HG03066 (cell line): ENCODE measurements at regions not wholly inside any gene's neighbourhood (a gene's known extent, or its start where the extent isn't known, plus 50 kb on each side); places are given as distances from the start of the nearest gene placed in this dataset.
"Not testable (repeated sequence)": the region's sequence is repeated elsewhere in the genome, so short reads cannot be mapped to it uniquely, and the experiment has no call there.

Experiments used
- ATAC-seq: cut with Tn5 transposase; IDR thresholded peaks from one replicate; pipeline ENCODE4 v1.9.1; 2021; ENCODE audit warnings: low read depth; ENCODE audit not compliant: unreplicated experiment

- no peak for ATAC-seq
Observed at GRCh38 chrX:138011468-138011867, 445.5 kb downstream of the ZIC3 start.

DNA sequence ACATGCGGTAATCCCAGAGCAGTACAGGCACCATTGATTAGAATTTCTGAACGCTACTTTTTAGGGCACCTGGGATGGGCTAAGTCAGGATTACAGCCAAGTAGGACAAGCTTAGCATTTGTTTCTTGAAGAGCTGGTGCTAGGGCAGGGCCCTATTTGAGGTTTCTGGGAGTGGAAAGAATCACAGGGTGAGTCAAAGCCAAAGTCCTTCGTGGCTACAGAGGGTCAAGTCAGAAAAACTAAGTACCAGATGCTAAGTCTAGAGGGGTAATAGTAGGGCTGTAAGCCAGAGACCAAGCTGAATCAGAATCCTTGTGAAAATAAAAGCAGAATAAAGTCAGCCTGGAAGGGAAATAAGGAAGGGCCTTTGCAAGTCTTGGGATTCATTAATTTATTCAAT is 448.6 kb downstream of the ZIC3 start:
- ATAC-seq: no peak

DNA sequence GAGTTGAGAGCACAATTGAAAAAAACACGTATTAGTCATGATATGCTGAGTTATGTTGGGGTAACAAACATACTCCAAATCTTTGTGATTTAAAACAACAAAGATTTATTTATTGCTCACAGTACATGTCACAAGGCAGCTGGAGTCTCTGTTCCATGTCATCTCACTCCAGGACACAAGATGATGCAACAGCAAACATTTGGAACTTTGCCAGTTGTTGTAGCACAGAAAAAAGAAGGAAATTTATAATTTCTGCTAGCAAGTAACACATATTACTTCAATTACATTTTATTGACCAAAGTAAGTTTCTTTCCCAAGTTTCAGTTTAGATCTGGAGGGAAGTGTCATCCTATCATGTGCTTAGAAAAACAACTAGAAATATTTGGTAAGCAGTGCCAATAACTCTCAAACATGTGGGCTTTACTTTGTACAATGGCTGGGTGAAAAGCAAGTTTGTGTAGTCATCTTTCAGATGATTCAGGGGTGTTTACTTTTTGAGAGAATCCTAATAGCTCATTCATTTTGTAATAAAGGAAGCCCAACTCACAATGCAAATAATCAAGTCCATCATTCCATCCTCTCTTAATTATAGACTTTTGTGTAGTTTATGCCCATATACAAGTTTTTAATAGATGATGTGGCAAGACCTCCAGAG is 452.3 kb downstream of the ZIC3 start:
- ATAC-seq: no peak

DNA sequence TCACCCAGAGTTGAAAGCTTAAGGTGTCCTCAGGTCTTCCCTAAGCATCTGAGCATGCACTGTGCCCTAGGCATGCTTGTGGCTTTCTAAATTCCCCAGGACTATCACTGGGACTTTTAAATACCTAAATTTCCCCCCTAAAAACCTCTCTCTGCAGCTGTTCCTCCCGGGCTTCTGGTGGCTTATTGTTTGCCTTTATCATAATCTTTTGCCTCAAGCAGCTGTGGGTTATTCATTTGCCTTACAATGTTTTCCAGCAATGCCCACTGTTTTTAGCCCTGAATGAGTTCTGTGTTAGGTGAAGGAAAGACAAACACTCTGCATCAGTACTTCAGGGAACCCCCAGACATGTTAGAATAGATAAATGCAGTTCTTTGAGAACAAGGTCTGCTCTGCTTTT is 455.0 kb downstream of the ZIC3 start:
- ATAC-seq: no peak

GRCh38 chrX:138026211-138026610 is 460.3 kb downstream of the ZIC3 start:
- no peak for ATAC-seq

DNA sequence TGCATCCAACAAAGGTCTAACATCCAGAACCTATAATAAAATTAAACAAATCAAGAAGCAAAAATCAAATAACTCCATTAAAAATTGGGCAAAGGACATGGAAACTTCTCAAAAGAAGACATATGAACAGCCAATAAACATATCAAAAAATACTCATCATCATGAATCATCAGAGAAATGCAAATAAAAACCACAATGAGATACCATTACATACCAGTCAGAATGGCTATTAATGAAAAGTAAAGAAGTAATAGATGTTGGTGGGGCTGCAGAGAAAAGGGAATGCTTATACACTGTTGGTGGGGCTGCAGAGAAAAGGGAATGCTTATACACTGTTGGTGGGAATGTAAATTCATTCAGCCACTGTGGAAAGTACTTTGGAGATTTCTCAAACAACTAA is 465.8 kb downstream of the ZIC3 start:
- ATAC-seq: no peak

- no peak for ATAC-seq
Observed at GRCh38 chrX:138034136-138034535, 468.2 kb downstream of the ZIC3 start.

GRCh38 chrX:138037548-138037947 is 471.6 kb downstream of the ZIC3 start:
- ATAC-seq: no peak

- no peak for ATAC-seq
Observed at GRCh38 chrX:138057883-138058282, 492.0 kb downstream of the ZIC3 start.

- no peak for ATAC-seq
Observed at GRCh38 chrX:138058931-138059330, 493.0 kb downstream of the ZIC3 start.

GRCh38 chrX:138067415-138067814 is 501.5 kb downstream of the ZIC3 start:
- ATAC-seq: no peak

DNA sequence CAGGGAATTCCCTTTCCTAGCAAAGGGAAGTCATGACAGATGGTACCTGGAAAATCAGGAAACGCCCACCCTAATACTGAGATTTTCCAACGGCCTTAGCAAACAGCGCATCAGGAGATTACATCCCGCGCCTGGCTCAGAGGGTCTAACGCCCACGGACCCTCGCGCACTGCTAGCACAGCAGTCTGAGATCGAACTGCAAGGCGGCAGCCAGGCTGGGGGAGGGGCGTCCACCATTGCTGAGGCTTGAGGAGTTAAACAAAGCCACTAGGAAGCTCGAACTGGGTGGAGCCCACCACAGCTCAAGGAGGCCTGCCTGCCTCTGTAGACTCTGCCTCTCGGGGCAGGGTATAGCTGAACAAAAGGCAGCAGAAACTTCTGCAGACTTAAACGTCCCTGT is 507.7 kb downstream of the ZIC3 start:
- no peak for ATAC-seq

DNA sequence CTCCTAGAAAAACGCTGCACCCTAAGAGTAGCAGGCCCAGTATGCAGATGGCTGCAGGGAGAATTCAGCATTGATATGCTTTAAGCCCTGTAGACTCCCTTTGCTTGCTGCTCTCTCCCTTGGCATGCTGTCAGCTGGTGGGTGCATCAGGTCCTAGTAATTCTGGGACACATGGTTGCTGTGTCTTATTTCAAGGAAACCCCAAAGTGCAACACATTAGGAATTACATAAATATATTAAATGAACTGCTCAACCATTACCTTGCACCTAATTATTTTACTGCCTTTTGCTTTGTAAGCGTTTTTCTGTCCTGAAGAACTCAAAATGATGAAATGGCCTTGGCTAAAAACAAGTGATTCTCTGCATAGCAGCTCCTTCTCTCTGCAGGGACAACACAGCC is 516.3 kb downstream of the ZIC3 start:
- ATAC-seq: no peak

- ATAC-seq: no peak
Observed at GRCh38 chrX:138082896-138083295, 517.0 kb downstream of the ZIC3 start.

DNA sequence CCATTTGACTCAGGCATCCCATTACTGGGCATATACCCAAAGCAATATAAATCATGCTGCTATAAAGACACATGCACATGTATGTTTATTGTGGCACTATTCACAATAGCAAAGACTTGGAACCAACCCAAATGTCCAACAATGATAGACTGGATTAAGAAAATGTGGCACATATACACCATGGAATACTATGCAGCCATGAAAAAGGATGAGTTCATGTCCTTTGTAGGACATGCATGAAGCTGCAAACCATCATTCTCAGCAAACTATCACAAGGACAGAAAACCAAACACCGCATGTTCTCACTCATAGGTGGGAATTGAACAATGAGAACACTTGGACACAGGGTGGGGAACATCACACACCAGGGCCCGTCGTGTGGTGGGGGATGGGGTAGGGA is 545.0 kb downstream of the ZIC3 start:
- ATAC-seq: not testable (repeated sequence)

- ATAC-seq: no peak
Observed at GRCh38 chrX:138127314-138127713, 561.4 kb downstream of the ZIC3 start.

DNA sequence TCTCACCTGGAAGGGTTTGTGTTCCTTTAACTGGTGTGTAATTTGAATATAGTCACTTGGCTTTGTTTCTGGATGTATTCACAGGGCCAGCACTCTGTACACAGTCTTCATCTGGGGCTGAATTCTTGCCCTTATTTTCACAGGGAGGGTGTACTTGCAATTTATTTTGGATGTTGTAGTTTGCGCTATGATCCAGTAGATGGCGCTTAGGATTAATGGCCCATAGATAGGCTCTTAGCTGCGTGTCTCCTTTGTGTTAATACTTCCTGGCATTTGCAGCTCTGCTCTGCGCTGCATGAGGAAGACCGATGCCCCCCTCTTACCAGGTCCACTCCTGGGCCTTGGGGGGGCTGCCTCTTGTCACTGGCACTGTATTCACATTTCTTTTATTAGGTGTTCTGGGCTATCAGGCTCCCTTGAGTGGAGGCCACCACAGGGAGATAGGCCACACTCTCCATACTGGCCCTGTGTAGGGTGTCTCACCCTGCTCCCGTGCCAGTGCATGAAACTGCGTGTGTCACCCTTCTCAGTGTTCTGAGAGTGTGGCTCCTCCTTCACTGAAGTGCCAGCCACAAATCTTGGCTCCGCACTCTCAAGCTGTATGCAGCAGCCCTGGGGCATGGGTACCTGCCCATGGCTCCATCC is 562.2 kb downstream of the ZIC3 start:
- peak; percentile 89 for ATAC-seq

GRCh38 chrX:138150709-138151108 is 560.8 kb downstream of the FGF13 start:
- no peak for ATAC-seq

- no peak for ATAC-seq
Observed at GRCh38 chrX:138157850-138158249, 553.7 kb downstream of the FGF13 start.

GRCh38 chrX:138191998-138192397 is 519.5 kb downstream of the FGF13 start:
- ATAC-seq: no peak

DNA sequence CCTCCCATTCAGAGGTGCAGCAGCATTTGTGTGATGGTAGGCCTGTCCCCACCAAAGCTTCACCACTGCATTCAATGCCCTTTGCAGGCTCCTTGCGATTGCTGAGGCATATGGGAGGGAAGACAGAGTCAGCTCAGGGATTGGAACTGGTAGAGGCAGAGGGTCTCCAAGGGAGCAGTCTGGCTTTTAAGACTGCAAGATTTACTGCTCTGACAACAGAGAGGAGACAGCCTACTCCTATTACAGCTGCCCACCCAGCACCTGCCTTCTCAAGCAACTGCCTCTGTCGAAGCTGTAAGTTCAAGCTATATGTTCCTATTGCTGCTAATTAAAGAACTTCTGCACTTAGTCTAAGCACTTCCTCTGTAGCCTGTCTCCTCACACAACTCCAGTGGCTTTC is 481.8 kb downstream of the FGF13 start:
- ATAC-seq: no peak

DNA sequence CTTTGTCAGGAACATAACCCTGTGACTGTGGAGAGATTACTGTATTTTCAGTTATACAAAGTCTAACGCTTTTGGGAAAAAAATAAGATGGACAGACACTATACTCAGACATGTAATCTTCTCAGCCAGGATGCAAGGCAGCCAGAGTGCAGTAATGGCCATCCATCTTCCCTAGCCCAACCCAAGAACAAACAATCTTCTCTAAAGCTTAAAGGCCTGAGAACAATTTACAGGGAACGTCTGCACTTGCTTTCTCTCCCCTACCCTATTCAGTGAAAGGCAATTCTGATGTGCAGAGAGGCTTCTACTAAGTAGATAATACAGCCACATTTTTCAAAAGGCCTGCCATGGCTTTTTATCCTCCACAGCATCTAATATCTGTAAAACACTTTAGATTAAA is 471.3 kb downstream of the FGF13 start:
- no peak for ATAC-seq

DNA sequence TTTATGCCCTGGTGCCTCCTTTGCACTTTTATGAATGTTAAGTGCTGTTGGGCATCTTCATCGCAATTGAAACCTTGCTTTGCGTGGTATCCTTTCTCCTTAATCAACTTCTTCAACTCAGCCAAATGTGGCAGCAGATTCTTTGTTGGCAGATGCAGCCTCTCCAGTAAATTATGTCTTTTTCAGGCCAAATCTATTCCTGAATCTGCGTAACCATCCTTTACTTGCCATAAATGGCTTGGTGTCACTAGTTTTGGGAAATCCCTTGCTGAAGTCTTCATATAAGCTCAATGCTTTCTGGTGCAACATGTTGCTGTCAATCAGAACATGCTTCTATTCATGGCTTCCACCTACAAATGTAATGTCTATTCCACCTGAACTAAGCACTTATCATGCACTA is 457.5 kb downstream of the FGF13 start:
- no peak for ATAC-seq
